Left lung (tissue), 4 donors: ENCODE measurements at regions not wholly inside any gene's neighbourhood (a gene's known extent, or its start where the extent isn't known, plus 50 kb on each side); places are given as distances from the start of the nearest gene placed in this dataset.

Experiments used
- ATAC-seq: fragments of 200-7000 bp; cut with Tn5 transposase; one replicate; pipeline ENCODE4 v1.9.1; 2020; ENCODE audit warnings: moderate library complexity
- DNase-seq, 4 donors: peaks; one replicate each; pipeline ENCODE4 v3.0.0-alpha.2; 2013 to 2020
- H3K27ac ChIP-seq, 2 donors: fragments of 200-600 bp; sonication (generic) in 1 of 2; one replicate each; pipeline versions ENCODE4 v1.5.0 to v1.8.0; 2020 to 2021
- H3K27me3 ChIP-seq, 2 donors: fragments of 200-600 bp; sonication (generic) in 1 of 2; one replicate each; pipeline versions ENCODE4 v1.5.0 to v1.8.0; 2020 to 2021
- H3K36me3 ChIP-seq, 2 donors: fragments of 200-600 bp; sonication (generic) in 1 of 2; one replicate each; pipeline versions ENCODE4 v1.5.0 to v1.8.0; 2020 to 2021
- H3K4me1 ChIP-seq, 2 donors: fragments of 200-600 bp; one replicate each; pipeline ENCODE4 v1.8.0; 2021
- H3K4me3 ChIP-seq, 2 donors: fragments of 200-600 bp; sonication (generic) in 1 of 2; one replicate each; pipeline versions ENCODE4 v1.5.0 to v1.8.0; 2020 to 2021; ENCODE audit warnings: mild to moderate bottlenecking in 1 of 2
- H3K9me3 ChIP-seq, 2 donors: fragments of 200-600 bp; sonication (generic) in 1 of 2; one replicate each; pipeline versions ENCODE4 v1.5.0 to v1.8.0; 2020 to 2021
- CTCF ChIP-seq, 2 donors: fragments of 200-600 bp; sonication (generic) in 1 of 2; IDR thresholded peaks; one replicate each; pipeline versions ENCODE4 v1.5.0 to v1.8.0; 2021; ENCODE audit warnings: antibody characterized with exemption in 2 of 2
- intact Hi-C, 2 donors: fragments of 100-400 bp; cut with DNase I; formaldehyde crosslinking; loops; one replicate each; pipeline versions ENCODE4 v1.11.2 to v1.14.2; 2022
- donor health status: DM: no; HTN: yes; CAD: no.
- donor health status: DM: no; HTN: no; CAD: no.

- DNase-seq (no peak), ATAC-seq (peak; percentile 63)
- TF ChIP-seq CTCF (IDR thresholded peaks at IDR 0.05) = no peak
- Histone ChIP-seq H3K27me3 (no peaks in the 10 kb centered on the region), H3K4me3 (no peak overlapping the region), H3K36me3 (no peaks in the 10 kb centered on the region), H3K9me3 (peaks cover 0 to 16% of the 10 kb centered on the region in 2 donors), H3K4me1 (no peaks in the 10 kb centered on the region), H3K27ac (no peak overlapping the region)
- intact Hi-C loops = no loop called here
Measured at GRCh38 chr9:82105729-82106128, 117.2 kb downstream of the SPATA31D1 start.

DNA sequence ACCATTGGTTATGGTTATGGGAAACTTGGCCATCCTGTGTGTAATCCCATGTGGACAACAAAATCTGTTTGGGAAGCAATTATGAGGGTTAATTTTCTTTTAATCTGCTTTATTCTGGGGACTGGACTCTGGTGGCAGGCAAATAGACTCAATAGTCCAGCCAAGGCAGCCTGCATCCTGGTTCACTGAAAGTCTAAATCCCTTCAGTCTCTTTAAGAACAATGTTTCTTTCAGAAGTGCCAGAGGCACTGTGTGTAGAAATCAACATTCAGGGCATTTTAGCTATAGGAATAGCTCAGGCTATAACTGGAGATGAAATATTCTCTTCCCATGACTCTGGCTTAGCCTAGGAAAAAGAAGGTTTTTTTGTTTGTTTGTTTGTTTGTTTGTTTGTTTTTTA lies 118.0 kb downstream of the SPATA31D1 start:
- Histone ChIP-seq H3K27ac (no peak overlapping the region), H3K4me1 (no peaks in the 10 kb centered on the region), H3K36me3 (no peaks in the 10 kb centered on the region), H3K4me3 (no peak overlapping the region), H3K9me3 (peaks cover 0 to 8% of the 10 kb centered on the region in 2 donors), H3K27me3 (no peaks in the 10 kb centered on the region)
- intact Hi-C loops = no loop called here
- no peak for DNase-seq
- no peak for ATAC-seq
- no peak for TF ChIP-seq CTCF (IDR thresholded peaks at IDR 0.05)

- intact Hi-C loops = no loop called here
- Histone ChIP-seq H3K9me3 (no peaks in the 10 kb centered on the region), H3K36me3 (no peaks in the 10 kb centered on the region), H3K4me3 (no peak overlapping the region), H3K27ac (no peak overlapping the region), H3K27me3 (no peaks in the 10 kb centered on the region), H3K4me1 (no peaks in the 10 kb centered on the region)
- DNase-seq (no peak), ATAC-seq (peak; percentile 56)
- TF ChIP-seq CTCF (IDR thresholded peaks at IDR 0.05) = no peak
Measured at GRCh38 chr9:82108474-82108873, 119.9 kb downstream of the SPATA31D1 start.

DNA sequence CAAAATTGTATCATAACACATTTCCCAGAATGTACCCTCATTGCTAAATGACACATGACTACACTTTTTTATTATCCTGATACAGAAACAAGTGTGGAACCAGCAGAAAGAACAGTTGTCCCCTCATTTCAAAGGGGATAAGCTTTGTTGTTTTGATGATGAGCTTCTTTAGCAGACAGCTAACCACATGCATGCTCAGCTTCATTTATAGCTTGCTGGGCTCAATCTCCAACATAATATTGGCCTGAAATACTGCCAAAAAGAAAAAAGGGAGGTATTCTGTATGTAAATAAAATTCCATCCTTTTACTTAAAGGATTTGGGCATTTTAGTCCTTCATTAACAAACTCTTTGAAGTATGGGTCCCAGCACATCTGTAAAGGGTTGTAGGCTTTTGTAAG lies 120.4 kb downstream of the SPATA31D1 start:
- no peak for TF ChIP-seq CTCF (IDR thresholded peaks at IDR 0.05)
- intact Hi-C loops = no loop called here
- Histone ChIP-seq H3K27me3 (no peaks in the 10 kb centered on the region), H3K36me3 (no peaks in the 10 kb centered on the region), H3K9me3 (no peaks in the 10 kb centered on the region), H3K4me3 (no peak overlapping the region), H3K27ac (no peak overlapping the region), H3K4me1 (no peaks in the 10 kb centered on the region)
- DNase-seq (no peak), ATAC-seq (no peak)

DNA sequence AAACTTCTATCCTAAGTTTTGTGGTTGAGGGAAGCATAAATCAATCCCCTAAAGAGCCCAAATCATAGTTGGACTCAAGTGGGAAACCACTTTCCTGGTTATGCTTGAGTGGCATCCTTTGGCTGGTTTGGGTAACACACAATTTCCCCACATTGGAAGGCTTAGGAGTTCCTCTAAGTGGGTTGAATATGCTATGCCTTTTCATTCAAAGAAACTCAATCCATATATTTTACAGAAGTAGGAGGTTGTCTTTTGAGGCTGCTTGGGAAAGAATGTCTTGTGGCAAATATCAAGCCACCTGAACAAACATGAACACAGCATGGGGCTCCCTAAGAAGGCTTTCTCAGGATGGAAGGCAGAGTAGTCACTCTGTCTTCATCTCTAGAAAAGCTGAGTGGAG lies 121.1 kb downstream of the SPATA31D1 start:
- DNase-seq (no peak), ATAC-seq (no peak)
- no peak for TF ChIP-seq CTCF (IDR thresholded peaks at IDR 0.05)
- intact Hi-C loops = no loop called here
- Histone ChIP-seq H3K27me3 (no peaks in the 10 kb centered on the region), H3K27ac (no peak overlapping the region), H3K36me3 (no peaks in the 10 kb centered on the region), H3K9me3 (no peaks in the 10 kb centered on the region), H3K4me3 (no peak overlapping the region), H3K4me1 (no peaks in the 10 kb centered on the region)
